GM10266 (cell line): ENCODE measurements at regions not wholly inside any gene's neighbourhood (a gene's known extent, or its start where the extent isn't known, plus 50 kb on each side); places are given as distances from the start of the nearest gene placed in this dataset.

ENCODE experiments used
- DNase-seq: peaks from one replicate; pipeline ENCODE4 v3.0.0; 2012; ENCODE audit errors: extremely low spot score
- CTCF ChIP-seq: IDR thresholded peaks from 2 replicates; pipeline ENCODE4 v1.5.1; 2012; ENCODE audit warnings: mild to moderate bottlenecking, low read depth; ENCODE audit not compliant: control insufficient read depth, insufficient read depth; ENCODE audit errors: missing control alignments

- no peak for DNase-seq
- no peak for TF ChIP-seq CTCF
Measured at GRCh38 chr7:108724251-108725100, 154.8 kb downstream of the DNAJB9 start.

GRCh38 chr7:108735814-108736213 is 166.1 kb downstream of the DNAJB9 start:
- DNase-seq, result no peak
- no peak for TF ChIP-seq CTCF

GRCh38 chr7:108736221-108736891 is 166.7 kb downstream of the DNAJB9 start:
- TF ChIP-seq CTCF, result no peak
- no peak for DNase-seq

GRCh38 chr7:108770981-108771745 is 201.5 kb downstream of the DNAJB9 start:
- TF ChIP-seq CTCF, result no peak
- no peak for DNase-seq

- no peak for TF ChIP-seq CTCF
- DNase-seq, result no peak
Measured at GRCh38 chr7:108771853-108772252, 202.2 kb downstream of the DNAJB9 start.

GRCh38 chr7:108777966-108778365 is 208.3 kb downstream of the DNAJB9 start:
- DNase-seq, result no peak
- no peak for TF ChIP-seq CTCF

GRCh38 chr7:108789451-108789850 is 219.8 kb downstream of the DNAJB9 start:
- TF ChIP-seq CTCF, result no peak
- no peak for DNase-seq
